Retina (tissue), 1 donor: ENCODE measurements at regions not wholly inside any gene's neighbourhood (a gene's known extent, or its start where the extent isn't known, plus 50 kb on each side); places are given as distances from the start of the nearest gene placed in this dataset.
A peak's percentile ranks its signal among the peaks of the same experiment; 100 is the strongest.

Source experiments
- DNase-seq: peaks from one replicate; pipeline ENCODE4 v3.0.0-alpha.2; 2016

GRCh38 chr11:70537576-70538571 lies 139.5 kb downstream of the CTTN start:
- no peak for DNase-seq

- DNase-seq, result no peak
Measured at GRCh38 chr11:70538641-70539359, 140.5 kb downstream of the CTTN start.

- no peak for DNase-seq
Measured at GRCh38 chr11:70539360-70540095, 141.2 kb downstream of the CTTN start.

- no peak for DNase-seq
Measured at GRCh38 chr11:70540196-70540595, 141.9 kb downstream of the CTTN start.

- DNase-seq, result no peak
Measured at GRCh38 chr11:70541176-70541575, 142.8 kb downstream of the CTTN start.

GRCh38 chr11:70541699-70542098 lies 143.4 kb downstream of the CTTN start:
- DNase-seq, result no peak

GRCh38 chr11:70542406-70542805 lies 144.1 kb downstream of the CTTN start:
- DNase-seq, result no peak

GRCh38 chr11:70542811-70543210 lies 144.5 kb downstream of the CTTN start:
- DNase-seq, result no peak

- DNase-seq, result no peak
Measured at GRCh38 chr11:70543611-70544010, 145.3 kb downstream of the CTTN start.

GRCh38 chr11:70544067-70544773 lies 145.9 kb downstream of the CTTN start:
- DNase-seq, result no peak

- peak; percentile 76 for DNase-seq
Measured at GRCh38 chr11:70544774-70545609, 146.7 kb downstream of the CTTN start.

- no peak for DNase-seq
Measured at GRCh38 chr11:70545610-70545912, 147.2 kb downstream of the CTTN start.

- DNase-seq, result no peak
Measured at GRCh38 chr11:70546191-70546940, 148.0 kb downstream of the CTTN start.

GRCh38 chr11:70547386-70547785 lies 149.1 kb downstream of the CTTN start:
- no peak for DNase-seq

- DNase-seq, result no peak
Measured at GRCh38 chr11:70547821-70548670, 149.7 kb downstream of the CTTN start.

- no peak for DNase-seq
Measured at GRCh38 chr11:70548976-70549375, 150.6 kb downstream of the CTTN start.

GRCh38 chr11:70549386-70549785 lies 151.1 kb downstream of the CTTN start:
- no peak for DNase-seq

GRCh38 chr11:70549796-70550195 lies 151.5 kb downstream of the CTTN start:
- DNase-seq, result no peak

GRCh38 chr11:70550456-70551195 lies 152.3 kb downstream of the CTTN start:
- no peak for DNase-seq
